Astrocyte of the spinal cord (primary cell): ENCODE measurements at regions not wholly inside any gene's neighbourhood (a gene's known extent, or its start where the extent isn't known, plus 50 kb on each side); places are given as distances from the start of the nearest gene placed in this dataset.

ENCODE experiments used
- DNase-seq: peaks from one replicate; pipeline ENCODE4 v3.0.0; 2011; ENCODE audit warnings: low read depth, low spot score
- H3K4me3 ChIP-seq: 2 replicates; pipeline ENCODE4 v1.5.1; 2011; ENCODE audit warnings: low read depth, mild to moderate bottlenecking, low read length, moderate library complexity
- CTCF ChIP-seq: IDR thresholded peaks from 2 replicates; pipeline ENCODE4 v1.5.1; 2012; ENCODE audit warnings: low read depth, mild to moderate bottlenecking, low read length, inconsistent platforms
- in situ Hi-C: cut with HindIII; loops from 2 replicates; pipeline ENCODE4 v1.10.0; 2017; ENCODE audit warnings: low sequenced_read_pairs

- H3K4me3 ChIP-seq = no peak overlapping the region
- in situ Hi-C loops = no loop called here
- no peak for TF ChIP-seq CTCF
Observed at GRCh38 chr2:36058076-36058475, 297.5 kb upstream of the CRIM1 start.

DNA sequence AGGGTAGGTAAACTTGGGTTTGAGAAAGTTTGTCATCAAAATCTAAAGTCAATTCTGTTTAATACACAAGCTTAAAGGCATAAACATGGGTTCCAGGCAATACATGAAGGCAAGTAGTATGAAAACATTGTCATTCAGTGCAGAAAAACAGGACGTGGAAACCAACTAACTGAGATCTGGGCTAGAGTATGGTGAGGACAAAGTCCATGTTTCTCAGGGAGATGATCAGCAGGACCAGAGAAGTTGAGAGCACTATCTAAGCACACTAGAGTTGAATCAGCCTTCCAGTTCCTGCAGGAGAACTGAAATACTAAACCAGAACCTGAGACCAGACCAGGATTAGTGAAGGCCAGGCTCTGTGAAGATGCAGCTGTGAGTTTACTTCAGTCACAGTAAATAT lies 302.8 kb upstream of the CRIM1 start:
- in situ Hi-C loops = no loop called here
- DNase-seq = no peak

More at GRCh38 chr2:36058076-36058475, 297.5 kb upstream of the CRIM1 start:
- DNase-seq = no peak

GRCh38 chr2:36044411-36044810 lies 311.2 kb upstream of the CRIM1 start:
- no peak for DNase-seq
- in situ Hi-C loops = no loop called here

More for the DNA sequence above, 302.8 kb upstream of the CRIM1 start:
- no peak for TF ChIP-seq CTCF
- H3K4me3 ChIP-seq = no peak overlapping the region

GRCh38 chr2:36035137-36035536 lies 320.4 kb upstream of the CRIM1 start:
- TF ChIP-seq CTCF = no peak
- DNase-seq = no peak
- in situ Hi-C loops = no loop called here
- no peak overlapping the region for H3K4me3 ChIP-seq

More at GRCh38 chr2:36044411-36044810, 311.2 kb upstream of the CRIM1 start:
- H3K4me3 ChIP-seq = no peak overlapping the region
- TF ChIP-seq CTCF = no peak

- no peak for DNase-seq
- in situ Hi-C loops = no loop called here
- no peak for TF ChIP-seq CTCF
- no peak overlapping the region for H3K4me3 ChIP-seq
Observed at GRCh38 chr2:36032046-36032445, 323.5 kb upstream of the CRIM1 start.

DNA sequence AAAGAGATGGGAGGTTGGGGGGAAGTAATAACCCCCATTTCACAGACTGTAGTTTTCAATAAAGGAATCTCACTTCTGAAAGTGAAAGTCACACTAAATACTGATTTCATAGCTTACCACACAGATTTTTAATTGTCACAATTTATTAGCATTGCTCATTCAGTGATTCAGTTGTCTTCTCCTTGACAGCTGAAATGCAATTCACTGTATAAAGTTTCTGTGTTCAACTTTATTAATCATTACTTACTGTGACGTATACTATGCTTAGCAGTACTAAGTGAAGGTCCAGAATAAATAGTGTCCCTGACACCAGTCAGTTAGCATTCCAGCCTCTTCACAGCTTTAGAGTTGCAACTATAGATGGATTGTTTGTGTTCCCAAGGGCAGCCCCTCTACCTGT lies 324.1 kb upstream of the CRIM1 start:
- DNase-seq = no peak
- no peak overlapping the region for H3K4me3 ChIP-seq
- in situ Hi-C loops = no loop called here
- no peak for TF ChIP-seq CTCF

DNA sequence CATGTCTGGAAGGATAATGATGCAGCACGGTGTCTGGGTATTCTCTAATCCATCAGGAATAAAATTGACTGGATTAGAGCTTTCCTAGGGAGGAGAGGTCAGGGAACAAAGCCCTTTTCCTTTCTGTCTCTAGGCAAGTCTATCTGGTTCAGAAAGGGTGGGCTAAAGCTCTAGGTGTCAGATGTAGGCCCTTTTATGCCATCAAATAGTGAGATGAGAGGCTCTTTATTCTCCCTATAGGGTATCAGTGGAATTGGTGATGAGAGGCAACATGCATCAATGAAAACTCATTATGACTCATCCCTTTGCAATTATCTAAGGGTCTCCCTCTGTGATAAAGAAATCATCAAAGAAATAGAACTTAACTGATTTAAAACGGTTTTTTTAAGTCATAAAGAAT lies 328.0 kb upstream of the CRIM1 start:
- no peak for DNase-seq
- no peak for TF ChIP-seq CTCF
- no peak overlapping the region for H3K4me3 ChIP-seq
- in situ Hi-C loops = no loop called here
